Endothelial cell of umbilical vein (primary cell): ENCODE measurements at regions not wholly inside any gene's neighbourhood (a gene's known extent, or its start where the extent isn't known, plus 50 kb on each side); places are given as distances from the start of the nearest gene placed in this dataset.

Source experiments
- BruUV-seq: library from RNA; stranded (reverse); fragments of 400-500 nt; replicated peaks from 2 replicates; lab custom pipeline; 2021; lab: Mats Ljungman, UMichigan
- CTCF ChIA-PET: fragments of 300-600, 350-600 bp; sonication (Branson Sonifier 250); formaldehyde crosslinking; loops from one replicate; lab custom pipeline; 2021; ENCODE audit warnings: antibody characterized with exemption, inconsistent platforms; lab: Charles Lee
- POLR2A ChIA-PET: fragments of 300-600, 350-600 bp; sonication (Branson Sonifier 250); formaldehyde crosslinking; loops from one replicate; lab custom pipeline; 2021; ENCODE audit warnings: antibody characterized with exemption, inconsistent platforms; lab: Charles Lee
- DNase-seq: peaks from one replicate; pipeline ENCODE4 v3.0.0-alpha.2; 2011; ENCODE audit warnings: low read depth, low spot score
- FAIRE-seq: peaks from 2 replicates; lab custom pipeline; 2011; peaks lifted over from hg19 to GRCh38; lab: Jason Lieb, UNC
- H2AFZ ChIP-seq: 2 replicates; pipeline ENCODE4 v1.6.0; 2012; ENCODE audit warnings: low read depth, low read length, control low read depth, inconsistent platforms
- H3K27ac ChIP-seq: 2 replicates; pipeline ENCODE4 v1.5.1; 2011; ENCODE audit warnings: low read depth, mild to moderate bottlenecking, control low read depth, low read length, moderate library complexity; ENCODE audit not compliant: insufficient read depth
- H3K27me3 ChIP-seq, 2 experiments: 2 replicates each; pipeline versions ENCODE4 v1.6.0 to v1.6.1; 2011; ENCODE audit warnings: low read length in 2 of 2, mixed read lengths in 1 of 2; ENCODE audit not compliant: control insufficient read depth in 2 of 2, insufficient read depth in 2 of 2
- H3K36me3 ChIP-seq, 2 experiments: 2 replicates in 1 of 2; 3 replicates in 1 of 2; pipeline ENCODE4 v1.5.1; 2011; ENCODE audit warnings: low read length in 2 of 2, mild to moderate bottlenecking in 1 of 2, moderate library complexity in 1 of 2; ENCODE audit not compliant: control insufficient read depth in 2 of 2, insufficient read depth in 2 of 2; ENCODE audit errors: extremely low read depth in 1 of 2
- H3K4me1 ChIP-seq: 3 replicates; pipeline ENCODE4 v1.5.1; 2011; ENCODE audit warnings: mild to moderate bottlenecking, low read length; ENCODE audit not compliant: control insufficient read depth, insufficient read depth; ENCODE audit errors: extremely low read depth
- H3K4me2 ChIP-seq: 2 replicates; pipeline ENCODE4 v1.6.1; 2011; ENCODE audit warnings: low read length, control low read depth, mixed read lengths; ENCODE audit not compliant: insufficient read depth
- H3K4me3 ChIP-seq, 3 experiments: fragments of 200-600 bp in 1 of 3; sonication (generic), shearing (Covaris generic) in 1 of 3; replicated peaks in 1 of 3; 2 replicates each; pipeline ENCODE4 v1.5.1; 2011 to 2016; ENCODE audit warnings: control low read depth in 3 of 3, low read length in 3 of 3, mild to moderate bottlenecking in 2 of 3, inconsistent platforms in 1 of 3, low read depth in 1 of 3, moderate library complexity in 1 of 3; ENCODE audit not compliant: insufficient read depth in 1 of 3
- H3K79me2 ChIP-seq: 2 replicates; pipeline ENCODE4 v1.6.0; 2012; ENCODE audit warnings: low read length, inconsistent platforms; ENCODE audit not compliant: control insufficient read depth, insufficient read depth
- H3K9ac ChIP-seq: replicated peaks from 2 replicates; pipeline ENCODE3; 2011; ENCODE audit warnings: low read length, control low read depth; ENCODE audit not compliant: insufficient read depth; ENCODE audit errors: extremely low read depth
- H3K9me1 ChIP-seq: replicated peaks from 3 replicates; pipeline ENCODE4 v1.6.0; 2011; ENCODE audit warnings: mild to moderate bottlenecking, low read length; ENCODE audit not compliant: control insufficient read depth, insufficient read depth; ENCODE audit errors: extremely low read depth
- H3K9me3 ChIP-seq: replicated peaks from 2 replicates; pipeline ENCODE4 v1.5.1; 2012; ENCODE audit warnings: low read length, inconsistent platforms; ENCODE audit not compliant: control insufficient read depth, insufficient read depth
- H4K20me1 ChIP-seq: replicated peaks from 2 replicates; pipeline ENCODE3; 2011; ENCODE audit warnings: mild to moderate bottlenecking, low read length; ENCODE audit not compliant: control insufficient read depth, insufficient read depth; ENCODE audit errors: extremely low read depth
- CTCF ChIP-seq, 2 donors: IDR thresholded peaks; 1 replicate in 1 of 2; 2 replicates in 1 of 2; pipeline ENCODE4 v1.5.1; 2011; ENCODE audit warnings: low read length in 2 of 2, mild to moderate bottlenecking in 2 of 2, moderate library complexity in 2 of 2, control low read depth in 1 of 2, inconsistent platforms in 1 of 2, low read depth in 1 of 2; ENCODE audit not compliant: insufficient read depth in 1 of 2; ENCODE audit errors: extremely low read depth in 1 of 2
- EZH2 ChIP-seq: IDR thresholded peaks from 2 replicates; pipeline ENCODE4 v1.6.1; 2012; ENCODE audit warnings: borderline replicate concordance, low read depth, mild to moderate bottlenecking, moderate library complexity, low read length, inconsistent platforms; ENCODE audit not compliant: severe bottlenecking
- FOS ChIP-seq: IDR thresholded peaks from 2 replicates; pipeline ENCODE4 v1.6.1; 2011; ENCODE audit warnings: mild to moderate bottlenecking, low read length, moderate library complexity, borderline replicate concordance; ENCODE audit not compliant: insufficient read depth
- GATA2 ChIP-seq: IDR thresholded peaks from 2 replicates; pipeline ENCODE4 v1.7.0; 2011; ENCODE audit warnings: low read depth, mild to moderate bottlenecking, moderate library complexity, mixed read lengths, low read length; ENCODE audit not compliant: insufficient read length, insufficient read depth
- JUN ChIP-seq: IDR thresholded peaks from 2 replicates; pipeline ENCODE4 v1.6.1; 2011; ENCODE audit warnings: borderline replicate concordance, low read depth; ENCODE audit not compliant: insufficient read length, insufficient read depth
- MAX ChIP-seq: IDR thresholded peaks from 2 replicates; pipeline ENCODE4 v1.6.1; 2011; ENCODE audit not compliant: insufficient read depth, insufficient read length
- MYC ChIP-seq: IDR thresholded peaks from one replicate; pipeline ENCODE4 v1.6.1; 2011; ENCODE audit warnings: mild to moderate bottlenecking, low read depth, low read length
- POLR2A ChIP-seq: IDR thresholded peaks from 2 replicates; pipeline ENCODE4 v1.6.1; 2012; ENCODE audit warnings: low read depth, mild to moderate bottlenecking, control low read depth, low read length
- POLR2AphosphoS5 ChIP-seq: IDR thresholded peaks from 2 replicates; pipeline ENCODE4 v1.6.1; 2012; ENCODE audit warnings: low read depth, mild to moderate bottlenecking, control low read depth, low read length, moderate library complexity; ENCODE audit not compliant: insufficient read depth
- dilution Hi-C: fragments of 300-500 bp; cut with MboI; formaldehyde crosslinking; loops from one replicate; pipeline ENCODE4 v1.15.0; 2019; ENCODE audit warnings: low sequenced_read_pairs; ENCODE audit not compliant: extremely low pct_ligation_motif_present
- intact Hi-C: fragments of 100-400 bp; cut with micrococcal nuclease; formaldehyde crosslinking; loops from one replicate; pipeline ENCODE4 v1.10.0; 2022

GRCh38 chr1:215004121-215004827 lies 78.3 kb upstream of the KCNK2 start:
- DNase-seq, result no peak
- H3K79me2 ChIP-seq, result no peaks in the 10 kb centered on the region
- no peak overlapping the region for H3K27ac ChIP-seq
- no peak overlapping the region for H3K4me2 ChIP-seq
- ChIA-PET CTCF (no interaction called here), POLR2A (no interaction called here)
- H3K36me3 ChIP-seq, result no peaks in the 10 kb centered on the region
- H2AFZ ChIP-seq, result no peak overlapping the region
- dilution Hi-C loops, result no loop called here
- H3K9me1 ChIP-seq, result no peaks in the 10 kb centered on the region
- H3K9ac ChIP-seq, result no peak overlapping the region
- H3K9me3 ChIP-seq, result no peaks in the 10 kb centered on the region
- no peaks in the 10 kb centered on the region for H4K20me1 ChIP-seq
- no peak overlapping the region for H3K4me3 ChIP-seq
- BruUV-seq, result no TSS peak
- intact Hi-C loops, result no loop called here
- FAIRE-seq, result no peak
- no peaks in the 10 kb centered on the region for H3K4me1 ChIP-seq
- TF ChIP-seq JUN (no peak), MAX (no peak), EZH2 (no peak), GATA2 (no peak), POLR2AphosphoS5 (no peak), FOS (no peak), POLR2A (no peak), CTCF (IDR thresholded peaks at IDR 0.05; ENCODE audit: extremely low read depth in 1 of 2, insufficient read depth in 1 of 2, low read depth in 1 of 2, low read length in 2 of 2) (no peak), MYC (no peak)
- H3K27me3 ChIP-seq, result no peaks in the 10 kb centered on the region
